Sigmoid colon (tissue), 3 donors: ENCODE measurements at regions not wholly inside any gene's neighbourhood (a gene's known extent, or its start where the extent isn't known, plus 50 kb on each side); places are given as distances from the start of the nearest gene placed in this dataset.

Source experiments
- POLR2A ChIP-seq, 2 donors: fragments of 450-650 bp; IDR thresholded peaks; one replicate each; pipeline ENCODE4 v1.6.1; 2016; ENCODE audit warnings: antibody characterized with exemption in 2 of 2, mild to moderate bottlenecking in 2 of 2, moderate library complexity in 2 of 2
- TF ChIP-seq, protein P1 (sequence below), 4 experiments: fragments of 450-650 bp in 3 of 4; fragments of 200-600 bp in 1 of 4; IDR thresholded peaks; one replicate each; pipeline ENCODE4 v1.5.1; 2016 to 2019; ENCODE audit warnings: antibody characterized with exemption in 4 of 4, mild to moderate bottlenecking in 3 of 4, moderate library complexity in 2 of 4

DNA sequence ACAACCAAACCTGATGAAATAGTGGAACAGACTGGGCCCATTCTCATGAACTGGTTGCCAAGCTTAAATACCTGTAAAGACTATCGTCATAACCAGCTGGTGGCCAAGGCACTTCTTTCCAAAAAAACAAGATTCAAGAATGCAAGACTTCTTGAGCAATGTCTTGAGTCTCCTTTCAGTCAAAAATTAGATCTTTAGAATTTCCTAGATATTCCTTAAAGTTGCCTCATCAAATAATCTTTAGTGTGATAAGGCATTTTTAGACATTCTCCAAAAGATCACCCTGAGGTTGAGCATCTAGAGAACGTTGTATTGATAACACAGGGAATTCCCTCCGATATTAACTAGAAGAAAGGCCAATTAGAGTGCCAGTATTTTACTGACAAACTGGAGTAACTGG lies 236.4 kb upstream of the MEX3C start:
- TF ChIP-seq POLR2A (IDR thresholded peaks at IDR 0.05), result no peak
- TF ChIP-seq, protein P1, sequence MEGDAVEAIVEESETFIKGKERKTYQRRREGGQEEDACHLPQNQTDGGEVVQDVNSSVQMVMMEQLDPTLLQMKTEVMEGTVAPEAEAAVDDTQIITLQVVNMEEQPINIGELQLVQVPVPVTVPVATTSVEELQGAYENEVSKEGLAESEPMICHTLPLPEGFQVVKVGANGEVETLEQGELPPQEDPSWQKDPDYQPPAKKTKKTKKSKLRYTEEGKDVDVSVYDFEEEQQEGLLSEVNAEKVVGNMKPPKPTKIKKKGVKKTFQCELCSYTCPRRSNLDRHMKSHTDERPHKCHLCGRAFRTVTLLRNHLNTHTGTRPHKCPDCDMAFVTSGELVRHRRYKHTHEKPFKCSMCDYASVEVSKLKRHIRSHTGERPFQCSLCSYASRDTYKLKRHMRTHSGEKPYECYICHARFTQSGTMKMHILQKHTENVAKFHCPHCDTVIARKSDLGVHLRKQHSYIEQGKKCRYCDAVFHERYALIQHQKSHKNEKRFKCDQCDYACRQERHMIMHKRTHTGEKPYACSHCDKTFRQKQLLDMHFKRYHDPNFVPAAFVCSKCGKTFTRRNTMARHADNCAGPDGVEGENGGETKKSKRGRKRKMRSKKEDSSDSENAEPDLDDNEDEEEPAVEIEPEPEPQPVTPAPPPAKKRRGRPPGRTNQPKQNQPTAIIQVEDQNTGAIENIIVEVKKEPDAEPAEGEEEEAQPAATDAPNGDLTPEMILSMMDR (IDR thresholded peaks at IDR 0.05), result no peak
